ENCODE measurements at regions not wholly inside any gene's neighbourhood (a gene's known extent, or its start where the extent isn't known, plus 50 kb on each side); places are given as distances from the start of the nearest gene placed in this dataset.

GRCh38 chr4:108543359-108543968 is 76.9 kb upstream of the RPL34 start:
- peaks cover 3 to 16% of the 10 kb centered on the region in 2 donors for H3K27me3 Mint-ChIP-seq (ENCODE audit: low read depth in 2 of 2)
- no peak overlapping the region for H3K27ac ChIP-seq (ENCODE audit: low read length)
- H3K9me3 ChIP-seq (ENCODE audit: control insufficient read depth, insufficient read depth, low read length) = peaks cover 4% of the 10 kb centered on the region
- peaks cover 0 to 2% of the 10 kb centered on the region in 2 donors for H3K9me3 Mint-ChIP-seq
- H3K36me3 ChIP-seq (ENCODE audit: control insufficient read depth, insufficient read depth, low read length) = no peaks in the 10 kb centered on the region
- intact Hi-C loops (cut with micrococcal nuclease) = no loop called here
- H3K36me3 Mint-ChIP-seq = peaks cover 18% of the 10 kb centered on the region
- no peaks in the 10 kb centered on the region for H3K4me1 ChIP-seq (ENCODE audit: control insufficient read depth, insufficient read depth, low read length)
- no peaks in the 10 kb centered on the region for H3K4me1 Mint-ChIP-seq
- no peaks in the 10 kb centered on the region for H3K27me3 ChIP-seq (ENCODE audit: control insufficient read depth, insufficient read depth, low read length)
- H3K27ac Mint-ChIP-seq = no peak overlapping the region
- TF ChIP-seq CTCF (IDR thresholded peaks at IDR 0.05) = no peak
- no peak overlapping the region for H3K4me3 Mint-ChIP-seq
- 85% methylated on average over 7 of the region's 7 CpGs for WGBS (ENCODE audit: insufficient coverage)
- DNase-seq (no peak), ATAC-seq (no peak)
- no peak overlapping the region for H3K4me3 ChIP-seq (ENCODE audit: low read length)

- H3K27me3 ChIP-seq (ENCODE audit: control insufficient read depth, insufficient read depth, low read length) = no peaks in the 10 kb centered on the region
- no peak overlapping the region for H3K27ac Mint-ChIP-seq
- H3K36me3 ChIP-seq (ENCODE audit: control insufficient read depth, insufficient read depth, low read length) = no peaks in the 10 kb centered on the region
- 25% methylated on average over 1 of the region's 2 CpGs for WGBS (ENCODE audit: insufficient coverage)
- H3K27ac ChIP-seq (ENCODE audit: low read length) = no peak overlapping the region
- H3K4me3 Mint-ChIP-seq = no peak overlapping the region
- TF ChIP-seq CTCF (IDR thresholded peaks at IDR 0.05) = no peak
- H3K4me1 Mint-ChIP-seq = no peaks in the 10 kb centered on the region
- no peak for DNase-seq
- H3K27me3 Mint-ChIP-seq (ENCODE audit: low read depth in 2 of 2) = peaks cover 3 to 23% of the 10 kb centered on the region in 2 donors
- no peaks in the 10 kb centered on the region for H3K9me3 ChIP-seq (ENCODE audit: control insufficient read depth, insufficient read depth, low read length)
- no peak overlapping the region for H3K4me3 ChIP-seq (ENCODE audit: low read length)
- intact Hi-C loops (cut with micrococcal nuclease) = no loop called here
- no peaks in the 10 kb centered on the region for H3K9me3 Mint-ChIP-seq
- no peak for ATAC-seq
- no peaks in the 10 kb centered on the region for H3K4me1 ChIP-seq (ENCODE audit: control insufficient read depth, insufficient read depth, low read length)
- no peaks in the 10 kb centered on the region for H3K36me3 Mint-ChIP-seq
Measured at GRCh38 chr4:108540536-108540935, 79.8 kb upstream of the RPL34 start.

DNA sequence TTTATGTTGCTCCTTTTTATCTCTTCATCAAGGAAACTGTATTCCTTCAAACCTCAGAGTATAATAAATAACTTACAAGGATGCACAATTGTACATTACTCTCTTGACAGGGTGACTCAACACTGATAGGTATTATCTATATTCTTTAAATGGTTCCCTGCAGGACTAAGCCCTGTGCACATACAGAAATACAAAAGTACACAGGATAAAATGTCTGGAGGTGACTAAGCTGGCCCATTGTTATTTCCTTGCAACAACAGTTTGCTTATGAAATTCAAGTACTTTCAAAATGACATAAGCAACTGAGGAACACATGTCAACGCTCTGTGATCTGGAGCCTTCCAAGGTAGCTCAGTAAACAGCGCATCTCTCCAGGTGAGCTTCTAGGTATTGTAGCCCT is 83.8 kb upstream of the RPL34 start:
- no peak overlapping the region for H3K4me3 ChIP-seq (ENCODE audit: low read length)
- H3K9me3 ChIP-seq (ENCODE audit: control insufficient read depth, insufficient read depth, low read length) = no peaks in the 10 kb centered on the region
- 96% methylated on average over 2 of the region's 2 CpGs for WGBS (ENCODE audit: insufficient coverage)

More for the DNA sequence above, 83.8 kb upstream of the RPL34 start:
- DNase-seq = no peak
- no peaks in the 10 kb centered on the region for H3K36me3 ChIP-seq (ENCODE audit: control insufficient read depth, insufficient read depth, low read length)
- Mint-ChIP-seq H3K4me3 (no peak overlapping the region), H3K36me3 (no peaks in the 10 kb centered on the region), H3K4me1 (peaks cover 21 to 28% of the 10 kb centered on the region in 2 donors), H3K27ac (no peak overlapping the region), H3K9me3 (no peaks in the 10 kb centered on the region), H3K27me3 (ENCODE audit: low read depth in 2 of 2) (peaks cover 0 to 7% of the 10 kb centered on the region in 2 donors)
- intact Hi-C loops (cut with micrococcal nuclease) = no loop called here
- no peak for TF ChIP-seq CTCF (IDR thresholded peaks at IDR 0.05)
- no peak for ATAC-seq
- no peak overlapping the region for H3K27ac ChIP-seq (ENCODE audit: low read length)
- peaks cover 9% of the 10 kb centered on the region for H3K4me1 ChIP-seq (ENCODE audit: control insufficient read depth, insufficient read depth, low read length)
- H3K27me3 ChIP-seq (ENCODE audit: control insufficient read depth, insufficient read depth, low read length) = no peaks in the 10 kb centered on the region
